Ascending aorta (tissue), 2 donors: ENCODE measurements at regions not wholly inside any gene's neighbourhood (a gene's known extent, or its start where the extent isn't known, plus 50 kb on each side); places are given as distances from the start of the nearest gene placed in this dataset.

Experiments
- DNase-seq, 2 donors: peaks; one replicate each; pipeline ENCODE4 v3.0.0-alpha.2; 2019; ENCODE audit warnings: low spot score in 2 of 2
- H3K27ac ChIP-seq, 2 donors: fragments of 200-600 bp; sonication (generic); one replicate each; pipeline ENCODE4 v1.5.1; 2016 to 2017; ENCODE audit warnings: mild to moderate bottlenecking in 1 of 2
- H3K27me3 ChIP-seq: fragments of 200-600 bp; sonication (generic); one replicate; pipeline ENCODE4 v1.5.1; 2017
- H3K36me3 ChIP-seq, 2 donors: fragments of 200-600 bp; sonication (generic); one replicate each; pipeline ENCODE4 v1.5.1; 2016
- H3K4me1 ChIP-seq, 2 donors: fragments of 200-600 bp; sonication (generic); one replicate each; pipeline ENCODE4 v1.5.1; 2016 to 2017; ENCODE audit warnings: mild to moderate bottlenecking in 1 of 2
- H3K4me3 ChIP-seq, 2 donors: fragments of 200-600 bp; sonication (generic); one replicate each; pipeline ENCODE4 v1.5.1; 2016 to 2017; ENCODE audit warnings: mild to moderate bottlenecking in 1 of 2
- H3K9me3 ChIP-seq, 2 donors: fragments of 200-600 bp; sonication (generic); one replicate each; pipeline ENCODE4 v1.5.1; 2016
- intact Hi-C: fragments of 100-400 bp; cut with DNase I; formaldehyde crosslinking; loops from one replicate; pipeline ENCODE4 v1.15.1; 2023
- TF ChIP-seq, protein P1 (sequence below), 3 experiments: fragments of 200-600 bp in 2 of 3; fragments of 450-650 bp in 1 of 3; sonication (generic) in 2 of 3; IDR thresholded peaks; one replicate each; pipeline ENCODE4 v1.5.1; 2016 to 2019; ENCODE audit warnings: antibody characterized with exemption in 3 of 3, mild to moderate bottlenecking in 1 of 3, moderate library complexity in 1 of 3

DNA sequence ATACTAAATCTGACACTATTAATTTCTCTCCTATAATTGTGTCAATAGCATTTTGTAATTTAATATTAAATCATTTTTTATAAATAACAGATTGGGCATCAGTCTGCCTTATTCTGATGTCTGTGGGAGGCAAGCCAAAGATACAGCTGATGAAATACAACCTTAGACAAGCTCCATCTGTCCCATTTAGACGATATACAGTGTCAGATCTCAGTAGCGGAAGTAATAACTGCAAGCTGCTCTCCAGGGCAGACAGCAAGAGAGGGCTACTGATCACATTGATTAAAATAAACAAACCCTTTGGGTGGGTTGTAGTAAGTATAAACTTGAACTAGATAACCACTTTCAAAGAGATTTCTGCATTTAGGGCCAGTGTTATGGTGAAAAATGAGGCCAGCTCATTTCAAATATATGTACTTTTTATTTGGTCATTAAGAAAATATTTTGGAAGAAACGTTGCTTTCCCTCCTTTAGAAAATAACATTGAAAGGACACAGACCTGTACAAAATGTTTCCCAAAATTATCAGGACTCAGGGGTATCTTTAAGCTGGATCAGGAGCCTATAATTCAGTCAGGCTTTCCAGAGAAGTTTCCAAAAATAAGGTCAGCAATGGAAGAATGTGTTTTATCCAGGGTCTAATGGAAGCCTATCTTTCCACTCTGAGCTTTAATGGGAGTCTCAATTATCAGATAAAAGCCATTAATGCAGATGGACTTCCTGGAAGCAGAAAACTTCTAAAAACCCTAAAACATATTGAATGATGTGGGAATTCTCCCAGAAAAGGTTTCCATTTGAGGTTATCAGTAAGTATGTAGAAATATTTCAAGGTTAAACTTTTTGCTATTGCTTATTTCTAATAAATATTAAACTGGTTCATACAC lies 1028.8 kb upstream of the IGFBP7 start:
- Histone ChIP-seq H3K4me3 (no peak overlapping the region), H3K9me3 (no peaks in the 10 kb centered on the region), H3K4me1 (no peaks in the 10 kb centered on the region), H3K27me3 (no peaks in the 10 kb centered on the region), H3K36me3 (no peaks in the 10 kb centered on the region), H3K27ac (no peak overlapping the region)
- TF ChIP-seq, protein P1, sequence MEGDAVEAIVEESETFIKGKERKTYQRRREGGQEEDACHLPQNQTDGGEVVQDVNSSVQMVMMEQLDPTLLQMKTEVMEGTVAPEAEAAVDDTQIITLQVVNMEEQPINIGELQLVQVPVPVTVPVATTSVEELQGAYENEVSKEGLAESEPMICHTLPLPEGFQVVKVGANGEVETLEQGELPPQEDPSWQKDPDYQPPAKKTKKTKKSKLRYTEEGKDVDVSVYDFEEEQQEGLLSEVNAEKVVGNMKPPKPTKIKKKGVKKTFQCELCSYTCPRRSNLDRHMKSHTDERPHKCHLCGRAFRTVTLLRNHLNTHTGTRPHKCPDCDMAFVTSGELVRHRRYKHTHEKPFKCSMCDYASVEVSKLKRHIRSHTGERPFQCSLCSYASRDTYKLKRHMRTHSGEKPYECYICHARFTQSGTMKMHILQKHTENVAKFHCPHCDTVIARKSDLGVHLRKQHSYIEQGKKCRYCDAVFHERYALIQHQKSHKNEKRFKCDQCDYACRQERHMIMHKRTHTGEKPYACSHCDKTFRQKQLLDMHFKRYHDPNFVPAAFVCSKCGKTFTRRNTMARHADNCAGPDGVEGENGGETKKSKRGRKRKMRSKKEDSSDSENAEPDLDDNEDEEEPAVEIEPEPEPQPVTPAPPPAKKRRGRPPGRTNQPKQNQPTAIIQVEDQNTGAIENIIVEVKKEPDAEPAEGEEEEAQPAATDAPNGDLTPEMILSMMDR (IDR thresholded peaks at IDR 0.05): no peak
- no peak for DNase-seq
- intact Hi-C loops: no loop called here

DNA sequence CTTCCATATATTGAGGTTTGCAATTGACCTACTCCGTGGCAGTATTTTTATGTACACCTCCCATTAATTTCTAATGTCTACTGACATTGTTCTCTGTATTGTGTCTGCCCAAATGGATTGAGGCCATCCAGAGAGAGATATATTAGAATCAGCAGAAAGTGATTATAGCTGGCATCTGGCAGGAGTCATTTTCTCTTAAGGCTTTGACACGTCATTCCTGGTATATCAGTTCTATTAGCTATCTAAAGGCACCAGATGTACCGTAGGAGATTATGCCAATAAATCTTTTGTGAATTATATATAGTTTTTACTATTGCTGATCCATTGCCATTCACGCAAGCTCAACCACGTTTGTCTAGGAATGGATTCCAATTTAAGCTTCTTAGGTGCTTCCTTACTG lies 1026.4 kb upstream of the IGFBP7 start:
- TF ChIP-seq, protein P1 (IDR thresholded peaks at IDR 0.05): no peak

DNA sequence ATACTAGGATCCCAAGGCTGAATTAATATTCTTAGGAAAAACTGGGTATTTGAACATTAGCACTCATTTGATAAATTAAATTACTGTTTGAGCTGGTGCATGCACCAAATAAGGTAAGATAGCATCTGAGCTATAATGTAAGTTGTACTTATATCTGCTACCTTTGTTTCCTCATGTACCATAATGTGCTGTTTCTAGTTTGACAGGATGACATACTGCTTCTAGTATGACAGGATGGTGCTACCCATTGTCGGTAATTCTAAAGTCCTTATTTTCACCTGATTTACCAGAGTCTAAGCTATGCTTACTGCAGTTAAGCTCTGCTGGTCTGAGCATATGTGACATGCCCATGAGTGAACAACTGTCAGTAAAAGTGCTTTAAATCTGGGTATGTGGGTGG lies 1017.5 kb upstream of the IGFBP7 start:
- H3K4me1 ChIP-seq: no peaks in the 10 kb centered on the region
- H3K9me3 ChIP-seq: no peaks in the 10 kb centered on the region
- H3K4me3 ChIP-seq: no peak overlapping the region
- H3K36me3 ChIP-seq: no peaks in the 10 kb centered on the region
- H3K27me3 ChIP-seq: no peaks in the 10 kb centered on the region
- no peak for DNase-seq
- intact Hi-C loops: no loop called here
- H3K27ac ChIP-seq: no peak overlapping the region
- TF ChIP-seq, protein P1 (IDR thresholded peaks at IDR 0.05): no peak

More for the DNA sequence above, 1026.4 kb upstream of the IGFBP7 start:
- Histone ChIP-seq H3K27ac (no peak overlapping the region), H3K4me3 (no peak overlapping the region), H3K9me3 (no peaks in the 10 kb centered on the region), H3K36me3 (no peaks in the 10 kb centered on the region), H3K4me1 (no peaks in the 10 kb centered on the region), H3K27me3 (no peaks in the 10 kb centered on the region)
- no peak for DNase-seq
- intact Hi-C loops: no loop called here

DNA sequence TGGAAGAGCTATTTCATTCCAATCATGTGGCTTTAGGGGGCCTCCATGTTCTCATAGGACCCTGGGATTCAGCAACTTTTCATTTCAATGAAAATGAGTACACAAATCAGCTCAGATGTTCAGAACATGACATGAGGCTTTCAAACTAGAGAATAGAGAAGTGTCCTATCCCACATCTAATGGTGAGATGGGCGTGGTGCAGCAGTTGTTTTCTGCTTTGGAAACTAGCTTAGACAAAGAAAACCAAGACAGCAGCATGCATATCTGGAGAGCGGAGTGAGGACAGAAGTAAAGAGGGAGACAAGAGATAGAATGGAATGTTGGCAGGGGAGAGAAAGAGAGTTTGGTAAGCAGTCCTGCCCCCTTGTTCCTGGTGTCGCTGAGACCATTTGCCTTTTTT lies 1009.1 kb upstream of the IGFBP7 start:
- no peaks in the 10 kb centered on the region for H3K4me1 ChIP-seq
- DNase-seq: no peak
- intact Hi-C loops: no loop called here
- H3K4me3 ChIP-seq: no peak overlapping the region
- TF ChIP-seq, protein P1 (IDR thresholded peaks at IDR 0.05): no peak
- H3K27me3 ChIP-seq: no peaks in the 10 kb centered on the region
- H3K36me3 ChIP-seq: no peaks in the 10 kb centered on the region
- no peaks in the 10 kb centered on the region for H3K9me3 ChIP-seq
- no peak overlapping the region for H3K27ac ChIP-seq

DNA sequence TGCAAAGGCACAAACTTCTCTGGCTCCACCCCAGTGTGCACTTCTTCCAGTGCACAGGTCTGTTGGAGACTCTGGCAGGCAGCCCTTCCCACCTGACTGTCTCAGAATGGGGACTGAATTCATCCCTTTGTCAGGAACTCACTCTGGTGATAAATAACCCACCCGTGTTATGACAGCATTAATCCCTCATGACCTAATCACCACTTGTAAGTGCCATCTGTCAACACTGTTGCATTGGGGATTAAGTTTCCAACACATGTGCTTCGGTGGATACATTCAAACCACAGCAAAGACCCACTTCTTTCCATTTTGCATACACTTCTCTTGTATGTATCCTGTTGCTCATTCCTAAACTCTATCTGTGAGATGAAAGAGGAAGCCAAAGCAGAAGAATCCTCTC lies 1002.9 kb upstream of the IGFBP7 start:
- Histone ChIP-seq H3K4me1 (no peaks in the 10 kb centered on the region), H3K36me3 (no peaks in the 10 kb centered on the region), H3K27me3 (no peaks in the 10 kb centered on the region), H3K4me3 (no peak overlapping the region), H3K9me3 (no peaks in the 10 kb centered on the region), H3K27ac (no peak overlapping the region)
- DNase-seq: no peak
- intact Hi-C loops: no loop called here
- TF ChIP-seq, protein P1 (IDR thresholded peaks at IDR 0.05): no peak
